ENCODE measurements at regions not wholly inside any gene's neighbourhood (a gene's known extent, or its start where the extent isn't known, plus 50 kb on each side); places are given as distances from the start of the nearest gene placed in this dataset.
"Not testable (repeated sequence)": the region's sequence is repeated elsewhere in the genome, so short reads cannot be mapped to it uniquely, and the experiment has no call there.

DNA sequence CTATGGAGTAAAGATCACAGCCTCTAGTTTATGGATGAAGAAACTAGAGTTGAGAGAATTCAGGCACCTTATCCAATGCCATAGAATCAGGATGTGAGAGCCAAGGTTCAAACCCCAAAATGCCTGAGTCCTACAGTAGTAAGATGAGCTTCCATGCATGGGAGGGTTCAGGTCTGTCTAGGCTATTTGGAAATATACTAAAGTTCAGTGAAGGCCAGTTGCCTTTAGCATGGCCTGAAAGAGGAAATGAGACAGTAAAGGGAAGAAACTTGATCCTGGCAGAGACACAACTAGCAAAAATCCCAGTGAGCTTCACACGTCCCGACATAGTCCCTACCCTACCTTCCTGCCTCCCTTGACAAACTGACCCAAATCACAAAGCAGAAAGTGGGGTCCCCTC lies 317.0 kb downstream of the RASEF start:
- ATAC-seq: no peak

DNA sequence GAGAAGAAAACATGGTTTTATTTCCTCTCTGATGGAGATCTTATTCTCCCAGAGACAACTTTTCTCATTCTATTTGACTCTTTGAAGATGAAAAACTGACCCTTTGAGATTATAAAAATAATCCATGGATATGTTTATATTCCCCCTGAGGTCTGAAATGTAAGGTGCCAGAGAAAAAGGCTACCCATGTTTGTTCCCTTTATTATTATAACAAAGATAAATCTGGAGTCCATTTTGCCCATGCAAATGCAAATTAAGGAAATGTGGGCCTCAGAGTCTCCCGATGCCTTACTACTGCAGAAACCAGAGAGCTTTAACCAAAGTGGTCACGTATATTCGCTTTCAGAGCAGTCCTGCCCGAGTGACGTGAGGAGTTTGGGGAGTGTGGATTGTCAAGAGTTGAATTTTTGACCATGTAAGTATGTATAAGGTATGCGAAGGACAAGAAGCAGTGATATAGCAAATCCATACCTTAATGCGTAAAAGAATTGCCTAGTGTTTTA lies 312.5 kb downstream of the RASEF start:
- ATAC-seq: no peak

DNA sequence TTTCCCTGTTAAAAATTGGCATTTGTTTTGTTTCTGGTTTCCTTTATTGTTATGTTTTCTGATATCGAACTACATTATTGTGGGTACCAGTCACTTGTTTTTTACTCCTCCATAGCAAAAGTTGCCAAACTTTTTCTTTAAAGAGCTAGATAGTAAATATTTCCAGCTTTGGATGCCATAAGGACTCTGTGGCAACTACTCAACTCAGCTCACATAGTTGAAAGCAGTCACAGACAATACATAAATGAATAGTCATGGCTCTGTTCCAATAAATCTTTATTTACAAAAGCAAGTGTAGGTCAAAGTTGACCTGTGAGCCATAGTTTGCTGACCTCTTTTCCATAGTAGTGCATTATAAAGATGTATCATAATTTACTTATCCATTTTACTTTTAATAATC lies 305.0 kb downstream of the RASEF start:
- no peak for ATAC-seq

DNA sequence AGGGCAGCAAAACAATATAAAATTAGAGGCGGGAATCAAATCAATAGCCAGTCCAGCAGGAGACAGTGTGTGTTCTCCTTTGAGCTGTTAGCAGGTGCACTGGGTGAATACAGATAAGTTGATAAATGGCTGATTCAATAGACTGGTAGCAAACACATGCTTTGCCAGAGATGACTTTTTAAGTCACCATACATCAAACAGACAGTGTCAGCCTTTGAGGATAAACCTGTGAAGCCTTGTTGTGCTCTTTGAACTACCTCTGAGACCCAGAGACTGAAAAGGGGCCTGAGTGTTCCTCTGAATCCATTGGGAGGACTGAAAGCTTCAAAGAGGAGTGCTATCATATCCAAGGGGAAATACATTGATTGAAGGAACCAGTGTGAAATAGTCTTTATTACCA lies 301.9 kb downstream of the RASEF start:
- ATAC-seq: no peak

DNA sequence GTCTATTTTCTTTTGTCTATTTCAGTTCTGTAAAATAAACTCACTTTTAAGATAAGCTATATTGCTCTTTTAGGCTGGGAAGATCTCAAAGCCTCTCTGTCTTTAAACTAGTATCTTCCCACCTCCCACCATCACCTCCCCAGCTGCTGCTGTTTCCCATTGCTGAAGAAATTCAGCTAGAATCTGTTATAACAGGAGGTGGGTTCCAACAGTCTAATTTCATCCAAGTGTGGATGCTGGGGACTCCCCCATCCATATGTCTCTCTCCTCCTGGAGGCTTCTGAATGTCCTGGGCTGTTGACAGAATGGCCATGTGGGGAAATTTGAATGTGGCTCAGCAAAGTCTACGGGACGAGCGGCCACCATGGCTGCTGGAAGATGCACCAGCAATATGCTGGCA lies 301.0 kb downstream of the RASEF start:
- ATAC-seq: no peak

DNA sequence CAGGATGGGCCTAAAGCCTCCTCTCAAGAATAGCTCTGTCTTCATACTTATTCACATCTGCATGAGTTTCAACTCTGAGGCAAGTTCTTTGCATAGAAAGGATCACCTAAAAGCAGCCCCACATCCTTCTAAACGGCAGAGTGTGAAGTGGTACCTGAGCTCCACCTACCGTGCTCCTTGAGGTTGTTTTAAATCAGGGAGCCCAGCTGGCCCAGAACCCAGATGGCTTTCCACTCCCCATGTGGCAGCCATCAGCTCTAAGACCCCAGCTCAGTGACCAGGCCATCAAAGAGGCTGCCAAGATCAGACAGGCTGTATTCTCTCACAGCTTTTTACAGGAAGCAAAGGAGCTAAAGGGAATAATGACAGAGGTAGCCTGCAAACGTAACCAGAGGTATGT lies 299.3 kb downstream of the RASEF start:
- ATAC-seq: no peak

DNA sequence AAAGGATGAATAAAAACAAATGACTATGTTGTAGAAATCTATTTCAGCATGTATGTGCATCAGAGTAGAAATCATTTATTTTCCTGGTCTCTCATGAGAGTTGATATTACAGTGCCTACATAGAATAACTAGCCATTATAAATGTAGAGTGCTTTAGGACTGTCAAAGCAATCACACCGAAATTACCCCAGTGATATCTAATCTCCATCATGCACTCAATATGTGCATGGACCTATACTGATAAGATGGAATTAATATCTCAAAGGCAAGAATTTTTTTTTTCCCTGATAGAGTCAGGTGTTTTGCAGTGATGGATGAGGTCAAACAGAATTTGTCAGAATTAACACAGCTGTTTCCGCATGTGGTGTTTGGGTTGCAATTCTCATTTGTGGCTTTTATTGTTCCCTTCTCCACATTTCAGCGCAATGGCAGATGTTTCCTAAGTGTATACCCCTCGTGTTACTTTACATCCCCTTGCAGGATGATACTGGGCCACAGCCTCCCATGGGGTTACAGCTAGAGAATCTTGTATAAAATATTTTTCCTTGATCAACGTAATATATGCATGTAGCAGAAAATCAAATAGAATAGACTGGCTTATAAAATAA lies 298.8 kb downstream of the RASEF start:
- ATAC-seq: no peak

DNA sequence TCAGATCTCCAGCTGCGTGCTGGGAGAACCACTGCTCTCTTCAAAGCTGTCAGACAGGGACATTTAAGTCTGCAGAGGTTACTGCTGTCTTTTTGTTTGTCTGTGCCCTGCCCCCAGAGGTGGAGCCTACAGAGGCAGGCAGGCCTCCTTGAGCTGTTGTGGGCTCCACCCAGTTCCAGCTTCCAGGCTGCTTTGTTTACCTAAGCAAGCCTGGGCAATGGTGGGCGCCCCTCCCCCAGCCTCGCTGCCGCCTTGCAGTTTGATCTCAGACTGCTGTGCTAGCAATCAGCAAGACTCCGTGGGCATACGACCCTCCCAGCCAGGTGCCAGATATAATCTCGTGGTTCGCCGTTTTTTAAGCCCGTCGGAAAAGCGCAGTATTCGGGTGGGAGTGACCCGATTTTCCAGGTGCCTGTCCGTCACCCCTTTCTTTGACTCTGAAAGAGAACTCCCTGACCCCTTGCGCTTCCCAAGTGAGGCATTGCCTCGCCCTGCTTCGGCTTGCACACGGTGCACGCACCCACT lies 288.2 kb downstream of the RASEF start:
- not testable (repeated sequence) for ATAC-seq

DNA sequence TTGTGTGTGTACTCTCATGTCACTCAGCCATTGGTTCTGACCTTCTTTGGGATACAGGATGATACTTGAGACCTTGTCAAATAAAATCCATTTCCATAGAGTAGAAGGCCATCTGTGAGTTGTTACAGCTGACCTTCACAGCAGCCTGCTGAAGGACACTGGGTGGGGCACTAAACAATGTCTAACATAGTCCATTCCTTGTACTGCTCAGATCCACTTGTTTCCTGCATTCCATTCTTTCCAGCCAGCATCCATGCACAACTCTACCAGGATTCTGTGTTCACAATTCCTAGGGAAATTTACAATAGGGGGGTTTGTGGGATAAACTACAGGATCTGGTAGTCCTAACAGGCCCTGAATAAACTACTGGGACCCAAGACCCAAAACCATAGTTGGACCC lies 286.4 kb downstream of the RASEF start:
- no peak for ATAC-seq

DNA sequence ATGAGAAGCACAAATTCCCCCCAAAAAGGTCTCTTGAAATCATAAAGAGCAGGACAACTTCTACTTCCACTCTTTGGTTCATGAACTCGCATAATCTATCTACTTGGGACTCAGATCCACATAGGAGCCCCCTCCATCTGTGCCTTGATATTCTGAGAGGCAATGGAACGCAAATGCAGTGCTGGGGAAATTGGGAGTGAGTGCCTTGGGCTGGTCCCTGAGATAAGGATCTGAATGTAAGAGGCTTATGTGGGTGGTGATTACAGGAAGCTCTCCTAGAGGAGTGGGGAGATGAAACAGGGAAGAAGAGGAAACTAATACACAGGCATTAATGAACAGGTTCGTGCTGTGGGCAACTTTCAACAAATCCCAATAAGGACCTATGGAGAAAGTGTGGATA lies 285.6 kb downstream of the RASEF start:
- ATAC-seq: no peak

DNA sequence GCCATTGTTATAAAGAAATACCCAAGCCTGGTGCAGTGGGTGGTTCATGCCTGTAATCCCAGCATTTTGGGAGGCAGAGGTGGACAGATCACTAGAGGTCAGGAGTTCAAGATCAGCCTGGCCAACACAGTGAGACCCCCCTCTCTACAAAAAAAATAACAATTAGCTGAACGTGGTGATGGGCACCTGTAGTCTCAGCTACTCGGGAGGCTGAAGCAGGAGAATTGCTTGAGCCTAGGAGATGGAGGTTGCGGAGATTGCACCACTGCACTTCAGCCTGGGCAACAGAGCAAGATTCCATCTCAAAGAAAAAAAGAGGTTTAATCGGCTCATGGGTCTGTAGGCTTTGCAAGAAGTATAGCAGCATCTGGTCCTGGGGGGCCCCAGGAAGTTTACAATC lies 284.0 kb downstream of the RASEF start:
- ATAC-seq: not testable (repeated sequence)

DNA sequence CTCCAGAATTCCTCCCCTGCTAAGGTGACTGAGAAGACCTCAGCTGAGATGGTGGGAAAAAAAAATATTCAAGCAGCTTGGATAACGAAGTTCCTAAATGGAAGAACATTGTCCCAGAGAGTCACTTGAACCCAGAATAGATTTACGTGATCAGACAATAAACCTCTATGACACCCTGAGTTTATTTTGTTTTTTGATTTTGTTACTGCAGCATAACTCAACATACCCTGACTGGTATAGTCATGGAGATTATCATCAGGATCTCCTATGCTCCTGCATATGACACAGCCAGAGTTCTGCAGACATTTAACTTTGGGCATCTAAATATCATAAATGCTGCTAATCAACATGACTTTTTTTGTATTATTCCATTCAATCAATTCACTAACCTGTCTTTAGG lies 282.9 kb downstream of the RASEF start:
- no peak for ATAC-seq

DNA sequence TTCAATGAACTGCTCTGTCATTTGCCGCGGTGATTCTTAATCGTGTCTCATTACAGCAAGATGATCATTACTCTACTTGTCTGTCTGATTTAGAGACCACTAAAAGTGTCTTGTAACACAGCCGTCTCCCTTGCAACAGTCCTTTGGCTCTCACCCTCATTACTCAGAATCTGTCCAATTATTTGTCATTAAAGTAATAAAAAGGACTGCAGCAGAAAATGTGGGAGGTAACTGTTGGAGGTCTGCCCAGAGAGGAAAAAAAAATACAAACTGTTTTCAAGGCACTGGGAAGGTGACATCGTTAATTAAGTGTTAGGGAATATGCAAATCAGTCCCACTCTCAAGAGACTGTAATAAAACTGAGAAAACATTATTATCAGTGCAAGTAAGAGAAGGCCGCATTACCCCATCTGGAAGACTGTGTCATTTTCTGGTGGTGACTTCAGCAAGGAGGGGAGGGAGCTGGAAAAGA lies 281.0 kb downstream of the RASEF start:
- ATAC-seq: no peak

DNA sequence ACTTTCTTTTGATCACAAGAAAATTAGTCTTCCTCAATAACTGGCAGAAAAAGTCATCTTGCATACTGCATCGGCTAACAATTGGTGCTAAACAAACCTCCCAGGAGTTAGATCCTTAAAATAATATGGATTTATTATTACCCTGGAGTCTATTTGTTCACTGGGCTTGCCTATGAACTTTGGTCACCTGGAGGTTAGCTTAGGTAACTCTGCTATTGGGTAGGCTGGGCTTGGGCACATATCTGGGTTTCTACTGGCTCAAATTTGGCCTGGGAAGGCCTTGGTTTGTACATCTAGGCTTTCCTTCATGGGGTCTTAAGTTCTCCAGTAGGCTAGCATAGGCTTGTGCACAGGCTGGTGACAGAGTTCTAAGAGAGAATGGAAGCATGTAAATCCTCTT lies 279.9 kb downstream of the RASEF start:
- no peak for ATAC-seq

DNA sequence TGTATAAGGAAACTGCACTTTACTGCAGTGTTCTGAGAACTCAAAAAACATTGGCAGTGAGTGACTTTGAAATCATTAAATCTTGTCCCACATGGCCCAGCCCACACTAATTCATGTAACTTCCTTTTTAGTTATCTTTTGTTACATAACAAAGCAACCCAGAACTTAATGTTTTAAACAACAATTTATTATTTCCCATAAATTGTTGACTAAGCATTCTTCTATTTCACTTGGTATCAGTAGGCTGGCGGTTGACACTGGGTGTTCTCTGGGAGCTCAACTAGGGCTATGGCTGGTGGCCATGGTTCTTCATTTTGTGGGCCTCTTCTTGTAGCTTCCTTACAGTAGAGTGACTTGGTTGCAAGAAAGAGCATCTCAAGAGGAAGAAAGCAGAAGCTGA lies 278.4 kb downstream of the RASEF start:
- ATAC-seq: no peak

DNA sequence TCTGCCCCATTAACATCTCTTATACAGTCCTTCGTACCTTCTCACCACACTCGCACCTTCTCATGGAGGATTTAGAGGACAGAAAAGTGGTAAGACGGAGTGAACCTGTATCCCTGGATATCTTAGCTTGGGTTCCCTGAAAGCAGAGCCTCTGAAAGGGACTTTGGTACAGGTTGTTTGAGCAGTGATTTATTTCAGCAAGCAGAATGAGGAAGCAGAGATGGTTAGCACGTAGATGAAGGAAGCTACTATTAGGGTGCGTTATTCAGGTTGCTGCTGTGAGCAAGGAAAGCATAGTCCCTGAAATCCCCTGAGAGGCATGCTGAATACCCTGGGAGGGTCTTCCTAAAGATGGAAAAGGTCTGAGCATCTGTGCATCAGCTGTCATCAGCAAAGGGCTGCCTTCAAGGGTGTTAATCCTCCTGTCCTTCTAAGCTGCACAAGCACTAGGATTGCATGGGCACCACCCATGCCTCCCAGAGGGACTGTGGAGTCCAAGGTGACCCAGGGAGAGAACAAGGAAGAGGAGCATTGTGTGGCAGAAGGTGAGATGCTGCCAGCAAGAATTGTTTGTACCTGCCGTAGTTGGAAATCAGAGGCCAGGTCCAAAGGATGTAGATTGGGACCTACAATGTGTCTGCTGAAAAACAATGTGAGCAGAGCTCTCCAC lies 273.7 kb downstream of the RASEF start:
- no peak for ATAC-seq

DNA sequence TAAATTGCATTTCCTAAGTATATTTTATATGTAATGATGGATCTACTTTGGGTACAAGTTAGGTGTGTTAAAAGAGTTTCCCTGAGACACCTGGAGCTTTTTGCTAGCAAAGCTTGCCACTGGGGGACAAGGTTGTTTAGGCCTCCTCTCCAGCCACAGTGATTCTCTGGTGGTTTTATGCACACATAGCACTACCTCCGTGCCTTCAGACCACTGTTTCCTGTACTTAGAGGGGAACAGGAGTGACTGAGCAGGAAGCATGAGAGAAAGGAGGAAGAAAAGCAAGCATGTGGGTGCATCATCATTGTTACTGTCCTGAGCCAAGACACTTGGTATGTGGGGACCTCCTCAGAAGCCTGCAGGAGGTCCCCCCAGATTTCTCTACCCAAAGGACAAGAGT lies 272.1 kb downstream of the RASEF start:
- ATAC-seq: no peak

DNA sequence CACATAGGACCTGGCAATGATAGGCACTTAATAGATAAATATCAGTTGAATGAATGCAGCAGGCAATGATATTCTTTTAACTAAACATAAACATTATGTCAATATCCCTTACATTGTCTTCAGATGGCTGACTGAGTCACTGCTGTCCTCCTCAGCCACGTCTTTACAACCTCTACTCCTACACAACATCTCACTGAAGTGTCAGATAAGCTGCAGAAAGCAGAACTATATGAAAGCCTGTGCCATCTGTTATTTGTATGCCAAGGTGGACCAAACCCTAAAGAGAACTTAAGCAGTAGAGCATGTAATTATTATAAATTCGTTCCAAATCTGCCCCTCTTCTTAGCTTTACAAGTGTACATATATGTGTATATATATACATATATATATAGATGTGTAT lies 271.2 kb downstream of the RASEF start:
- no peak for ATAC-seq

DNA sequence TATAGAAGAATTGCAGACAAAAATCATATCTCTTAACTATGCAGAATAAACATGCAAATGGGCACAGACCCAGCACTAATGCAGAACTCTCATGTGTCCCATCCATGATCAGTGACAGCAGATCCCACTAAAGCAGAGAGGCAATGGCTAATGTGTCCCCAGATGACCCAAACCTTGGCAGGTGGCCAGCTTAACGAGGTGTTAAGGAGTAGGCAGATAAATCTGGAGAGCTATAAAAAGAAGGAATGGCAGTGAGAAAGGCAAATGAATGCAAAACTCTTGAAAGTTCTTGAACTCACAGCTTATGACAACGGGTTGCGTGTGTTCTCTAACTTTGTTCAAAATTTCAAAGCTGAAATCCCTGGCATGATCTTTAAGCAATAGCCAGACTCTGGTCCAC lies 265.4 kb downstream of the RASEF start:
- no peak for ATAC-seq

DNA sequence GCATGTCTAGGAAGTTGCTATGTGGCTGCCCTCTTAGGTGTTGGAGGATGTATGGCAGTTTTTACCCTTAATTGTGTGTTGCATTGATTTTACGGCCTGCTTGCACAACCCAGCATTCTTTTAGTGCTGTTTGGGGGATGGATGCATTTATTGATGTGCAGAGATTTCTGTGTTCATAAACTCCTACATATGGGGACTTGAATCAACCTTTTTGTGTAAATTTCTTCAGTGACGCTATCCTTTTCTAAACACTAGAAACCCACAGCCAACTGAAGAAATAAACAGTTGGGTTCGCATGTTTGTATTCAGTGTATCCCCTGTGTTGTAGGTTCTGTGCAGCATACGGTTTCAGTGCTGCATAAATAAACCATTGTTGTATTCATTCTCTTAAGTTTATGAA lies 263.7 kb downstream of the RASEF start:
- no peak for ATAC-seq

DNA sequence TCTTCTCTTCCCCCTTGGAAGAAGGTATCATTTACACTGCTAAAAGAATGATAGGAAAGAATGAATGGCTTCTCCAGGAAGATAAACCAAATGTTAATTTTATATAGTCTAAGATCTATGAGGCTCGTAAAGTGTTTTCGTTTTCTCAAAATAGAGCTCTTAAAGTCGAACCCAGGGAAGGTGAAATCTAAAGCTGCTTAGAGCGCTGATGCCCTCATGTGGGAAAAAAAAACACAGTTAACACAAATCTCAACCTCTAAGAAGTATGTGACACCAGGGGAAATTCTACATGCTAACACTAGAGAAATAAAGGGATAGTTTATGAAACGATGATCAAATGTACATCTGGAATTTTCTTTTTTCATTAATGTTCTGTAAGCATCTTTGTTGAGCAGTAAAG lies 257.9 kb downstream of the RASEF start:
- ATAC-seq: no peak

DNA sequence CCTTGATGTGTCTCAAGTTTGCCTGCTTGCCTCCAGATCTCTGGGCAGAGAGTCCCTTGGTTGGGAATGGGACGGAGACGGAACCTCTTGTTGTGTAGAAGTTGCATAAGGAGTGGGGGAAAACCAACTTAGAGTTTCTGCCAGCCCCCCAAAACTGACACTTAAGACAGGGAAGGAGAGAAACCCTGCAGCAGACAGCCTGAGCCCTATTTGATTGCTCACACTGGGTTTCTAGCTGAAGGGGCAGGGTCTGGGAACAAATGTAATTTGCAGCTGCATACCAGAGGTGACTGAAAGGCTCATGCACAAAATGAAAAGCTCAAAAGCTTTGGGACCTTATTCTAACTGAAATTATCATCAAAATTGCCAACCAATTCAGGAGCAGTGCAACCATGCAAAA lies 254.5 kb downstream of the RASEF start:
- ATAC-seq: no peak

DNA sequence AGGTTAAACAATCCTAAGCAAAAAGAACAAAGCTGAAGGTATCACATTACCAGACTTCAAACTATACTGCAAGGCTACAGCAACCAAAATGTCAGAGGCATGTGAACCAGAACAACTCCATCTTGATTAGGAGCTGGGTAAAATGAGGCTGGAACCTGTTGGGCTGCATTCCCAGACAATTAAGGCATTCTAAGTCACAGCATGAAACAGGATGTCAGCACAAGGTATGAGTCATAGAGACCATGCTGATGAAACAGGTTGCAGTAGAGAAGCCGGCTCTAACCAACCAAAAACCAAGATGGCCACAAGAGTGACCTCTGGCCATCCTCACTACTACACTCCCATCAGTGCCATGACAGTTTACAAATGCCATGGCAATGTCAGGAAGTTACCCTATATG lies 252.0 kb downstream of the RASEF start:
- peak; percentile 80 for ATAC-seq

DNA sequence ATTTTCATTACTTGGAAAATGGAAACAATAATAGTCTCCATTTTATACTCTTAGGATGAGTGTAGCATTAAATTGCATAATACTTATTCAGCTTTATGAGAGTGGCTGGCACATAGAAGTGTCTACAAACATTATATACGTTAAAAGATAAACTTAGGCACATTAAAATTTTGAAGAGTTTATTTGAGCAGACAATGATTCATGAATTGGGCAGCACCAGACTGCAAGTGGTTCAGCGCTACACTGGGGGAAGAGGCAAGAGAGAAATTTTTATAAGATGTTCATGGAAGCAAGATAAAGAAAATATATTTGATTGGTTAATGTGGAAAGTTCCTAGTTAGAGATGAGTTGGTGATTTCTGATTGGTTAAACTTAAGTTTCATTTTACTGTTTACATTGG lies 243.7 kb downstream of the RASEF start:
- no peak for ATAC-seq
